HG02623 (cell line): ENCODE measurements at regions not wholly inside any gene's neighbourhood (a gene's known extent, or its start where the extent isn't known, plus 50 kb on each side); places are given as distances from the start of the nearest gene placed in this dataset.

Experiments
- ATAC-seq: cut with Tn5 transposase; IDR thresholded peaks from one replicate; pipeline ENCODE4 v1.9.1; 2021; ENCODE audit warnings: moderate library complexity; ENCODE audit not compliant: unreplicated experiment

GRCh38 chr12:97408363-97408762, 54.2 kb upstream of the RMST start:
- ATAC-seq, result no peak

- no peak for ATAC-seq
These were observed 51.3 kb upstream of the RMST start for GRCh38 chr12:97411341-97411740.
